Neural progenitor cell (in vitro differentiated cells): ENCODE measurements at regions not wholly inside any gene's neighbourhood (a gene's known extent, or its start where the extent isn't known, plus 50 kb on each side); places are given as distances from the start of the nearest gene placed in this dataset.
A peak's percentile ranks its signal among the peaks of the same experiment; 100 is the strongest.

Experiments
- DNase-seq: peaks from one replicate; pipeline ENCODE4 v3.0.0-alpha.2; 2016; ENCODE audit warnings: low spot score
- H2AFZ ChIP-seq: fragments of 200-600 bp; sonication (generic); replicated peaks from 2 replicates; pipeline ENCODE4 v1.6.1; 2016; ENCODE audit warnings: antibody characterized with exemption
- H3F3A ChIP-seq: fragments of 200-600 bp; sonication (generic); 2 replicates; pipeline ENCODE4 v1.6.1; 2016; ENCODE audit warnings: antibody characterized with exemption, low read depth
- H3K27ac ChIP-seq: fragments of 200-600 bp; sonication (generic); 2 replicates; pipeline ENCODE4 v1.5.1; 2016; ENCODE audit warnings: mild to moderate bottlenecking
- H3K27me3 ChIP-seq: fragments of 200-600 bp; sonication (generic); 2 replicates; pipeline ENCODE4 v1.6.1; 2016; ENCODE audit warnings: mild to moderate bottlenecking, moderate library complexity
- H3K36me3 ChIP-seq: fragments of 200-600 bp; sonication (generic); 2 replicates; pipeline ENCODE4 v1.5.1; 2016
- H3K4me1 ChIP-seq: fragments of 200-600 bp; sonication (generic); 2 replicates; pipeline ENCODE4 v1.6.1; 2016; ENCODE audit warnings: mixed run types
- H3K4me2 ChIP-seq: fragments of 200-600 bp; sonication (generic); 2 replicates; pipeline ENCODE4 v1.6.1; 2016
- H3K4me3 ChIP-seq: fragments of 200-600 bp; sonication (generic); 2 replicates; pipeline ENCODE4 v1.5.1; 2016
- H3K79me2 ChIP-seq: fragments of 200-600 bp; sonication (generic); 2 replicates; pipeline ENCODE4 v1.6.1; 2016; ENCODE audit warnings: low read depth
- H3K9ac ChIP-seq: fragments of 200-600 bp; sonication (generic); 2 replicates; pipeline ENCODE4 v1.6.1; 2016
- H3K9me3 ChIP-seq: fragments of 200-600 bp; sonication (generic); 2 replicates; pipeline ENCODE4 v1.5.1; 2016; ENCODE audit warnings: low read depth
- H4K20me1 ChIP-seq: fragments of 200-600 bp; sonication (generic); 2 replicates; pipeline ENCODE4 v1.6.1; 2016; ENCODE audit warnings: low read depth
- H3K27ac Mint-ChIP-seq: 3 replicates; pipeline ENCODE4 v1.8.0; 2021; ENCODE audit warnings: mixed read lengths
- H3K27me3 Mint-ChIP-seq: 2 replicates; pipeline ENCODE4 v1.8.0; 2022; ENCODE audit warnings: low read depth, mild to moderate bottlenecking, inconsistent platforms, moderate library complexity, mixed read lengths; ENCODE audit not compliant: insufficient read depth
- H3K36me3 Mint-ChIP-seq: 3 replicates; pipeline ENCODE4 v1.8.0; 2021; ENCODE audit warnings: mixed read lengths
- H3K4me1 Mint-ChIP-seq: 3 replicates; pipeline ENCODE4 v1.8.0; 2021; ENCODE audit warnings: mixed read lengths
- H3K4me3 Mint-ChIP-seq: 3 replicates; pipeline ENCODE4 v1.8.0; 2021; ENCODE audit warnings: mild to moderate bottlenecking, moderate library complexity, mixed read lengths
- H3K9me3 Mint-ChIP-seq: 3 replicates; pipeline ENCODE4 v1.8.0; 2020; ENCODE audit warnings: mixed read lengths
- EZH2 ChIP-seq: fragments of 200-600 bp; sonication (generic); IDR thresholded peaks from 2 replicates; pipeline ENCODE4 v1.6.1; 2017; ENCODE audit warnings: antibody characterized with exemption, mild to moderate bottlenecking, moderate library complexity
- EZH2phosphoT487 ChIP-seq: fragments of 200-600 bp; sonication (generic); IDR thresholded peaks from 2 replicates; pipeline ENCODE4 v1.6.1; 2017; ENCODE audit warnings: antibody characterized with exemption
- TF ChIP-seq, protein P1 (sequence below): fragments of 200-600 bp; sonication (generic); IDR thresholded peaks from 2 replicates; pipeline ENCODE4 v1.5.1; 2017; ENCODE audit warnings: antibody characterized with exemption, mild to moderate bottlenecking

DNA sequence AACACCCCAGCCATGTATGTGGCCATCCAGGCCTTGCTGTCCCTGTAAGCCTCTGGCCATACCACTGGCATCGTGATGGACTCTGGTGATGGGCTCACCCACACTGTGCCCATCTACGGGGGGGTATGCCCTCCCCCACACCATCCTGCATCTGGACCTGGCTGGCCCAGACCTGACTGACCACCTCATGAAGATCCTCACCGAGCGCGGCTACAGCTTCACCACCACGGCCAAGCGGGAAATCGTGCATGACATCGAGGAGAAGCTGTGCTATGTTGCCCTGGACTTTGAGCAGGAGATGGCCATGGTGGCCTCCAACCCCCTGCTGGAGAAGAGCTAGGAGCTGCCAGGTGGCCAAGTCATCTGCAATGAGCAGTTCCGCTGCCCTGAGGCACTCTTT, 80.4 kb upstream of the ZCCHC2 start:
- no peak overlapping the region for H2AFZ ChIP-seq
- no peak overlapping the region for H3K4me3 ChIP-seq
- H3K4me1 Mint-ChIP-seq, result peaks cover 12% of the 10 kb centered on the region
- no peaks in the 10 kb centered on the region for H3K36me3 ChIP-seq
- H3K4me3 Mint-ChIP-seq, result no peak overlapping the region
- no peak overlapping the region for H3K4me2 ChIP-seq
- no peak overlapping the region for H3K9ac ChIP-seq
- no peaks in the 10 kb centered on the region for H4K20me1 ChIP-seq
- DNase-seq, result no peak
- H3K36me3 Mint-ChIP-seq, result no peaks in the 10 kb centered on the region
- no peak overlapping the region for H3K27ac ChIP-seq
- H3K4me1 ChIP-seq, result no peaks in the 10 kb centered on the region
- no peaks in the 10 kb centered on the region for H3K79me2 ChIP-seq
- H3F3A ChIP-seq, result no peaks in the 10 kb centered on the region
- H3K27me3 ChIP-seq, result no peaks in the 10 kb centered on the region
- H3K9me3 Mint-ChIP-seq, result peaks cover 3% of the 10 kb centered on the region
- H3K27me3 Mint-ChIP-seq, result peaks cover 8% of the 10 kb centered on the region
- H3K27ac Mint-ChIP-seq, result no peak overlapping the region
- TF ChIP-seq, protein P1, sequence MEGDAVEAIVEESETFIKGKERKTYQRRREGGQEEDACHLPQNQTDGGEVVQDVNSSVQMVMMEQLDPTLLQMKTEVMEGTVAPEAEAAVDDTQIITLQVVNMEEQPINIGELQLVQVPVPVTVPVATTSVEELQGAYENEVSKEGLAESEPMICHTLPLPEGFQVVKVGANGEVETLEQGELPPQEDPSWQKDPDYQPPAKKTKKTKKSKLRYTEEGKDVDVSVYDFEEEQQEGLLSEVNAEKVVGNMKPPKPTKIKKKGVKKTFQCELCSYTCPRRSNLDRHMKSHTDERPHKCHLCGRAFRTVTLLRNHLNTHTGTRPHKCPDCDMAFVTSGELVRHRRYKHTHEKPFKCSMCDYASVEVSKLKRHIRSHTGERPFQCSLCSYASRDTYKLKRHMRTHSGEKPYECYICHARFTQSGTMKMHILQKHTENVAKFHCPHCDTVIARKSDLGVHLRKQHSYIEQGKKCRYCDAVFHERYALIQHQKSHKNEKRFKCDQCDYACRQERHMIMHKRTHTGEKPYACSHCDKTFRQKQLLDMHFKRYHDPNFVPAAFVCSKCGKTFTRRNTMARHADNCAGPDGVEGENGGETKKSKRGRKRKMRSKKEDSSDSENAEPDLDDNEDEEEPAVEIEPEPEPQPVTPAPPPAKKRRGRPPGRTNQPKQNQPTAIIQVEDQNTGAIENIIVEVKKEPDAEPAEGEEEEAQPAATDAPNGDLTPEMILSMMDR, result no peak
- TF ChIP-seq EZH2phosphoT487 (no peak), EZH2 (no peak)
- H3K9me3 ChIP-seq, result no peaks in the 10 kb centered on the region

DNA sequence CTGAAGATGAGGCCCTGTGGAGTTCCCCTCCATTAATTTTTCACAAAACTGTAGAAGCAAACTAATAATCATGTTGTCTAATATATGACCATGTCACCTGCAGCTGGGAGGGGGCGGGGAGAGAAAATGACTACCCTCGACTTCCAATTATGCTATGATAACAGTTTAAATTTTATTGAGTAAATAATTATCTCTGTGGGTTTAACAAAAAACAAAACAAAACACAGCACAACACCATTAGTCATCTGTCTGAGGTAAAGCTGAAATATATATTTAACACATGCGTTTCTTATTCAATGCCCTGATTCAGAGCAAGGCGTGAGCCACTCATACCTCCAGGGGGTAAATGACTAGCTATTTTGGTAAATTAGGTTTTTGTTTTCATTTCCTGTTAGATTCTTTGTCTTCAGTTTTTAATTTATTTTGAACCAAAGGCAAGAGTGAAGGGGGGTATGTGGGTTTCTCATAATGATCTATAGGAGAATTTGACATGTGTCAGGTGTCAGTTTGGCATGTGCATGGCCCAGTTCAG, 77.4 kb upstream of the ZCCHC2 start:
- H3F3A ChIP-seq, result no peaks in the 10 kb centered on the region
- no peak overlapping the region for H2AFZ ChIP-seq
- no peak overlapping the region for H3K4me3 Mint-ChIP-seq
- no peak overlapping the region for H3K4me2 ChIP-seq
- H3K36me3 Mint-ChIP-seq, result no peaks in the 10 kb centered on the region
- peak overlapping the region; percentile 5 for H3K27ac Mint-ChIP-seq
- H3K36me3 ChIP-seq, result no peaks in the 10 kb centered on the region
- no peaks in the 10 kb centered on the region for H3K9me3 ChIP-seq
- H3K9ac ChIP-seq, result no peak overlapping the region
- peaks cover 5% of the 10 kb centered on the region for H3K27me3 Mint-ChIP-seq
- peaks cover 4% of the 10 kb centered on the region for H3K4me1 Mint-ChIP-seq
- no peaks in the 10 kb centered on the region for H4K20me1 ChIP-seq
- no peak for TF ChIP-seq EZH2phosphoT487
- no peaks in the 10 kb centered on the region for H3K79me2 ChIP-seq
- no peaks in the 10 kb centered on the region for H3K27me3 ChIP-seq
- no peak overlapping the region for H3K4me3 ChIP-seq
- no peaks in the 10 kb centered on the region for H3K4me1 ChIP-seq
- H3K27ac ChIP-seq, result no peak overlapping the region
- DNase-seq, result no peak
- H3K9me3 Mint-ChIP-seq, result peaks cover 5% of the 10 kb centered on the region

DNA sequence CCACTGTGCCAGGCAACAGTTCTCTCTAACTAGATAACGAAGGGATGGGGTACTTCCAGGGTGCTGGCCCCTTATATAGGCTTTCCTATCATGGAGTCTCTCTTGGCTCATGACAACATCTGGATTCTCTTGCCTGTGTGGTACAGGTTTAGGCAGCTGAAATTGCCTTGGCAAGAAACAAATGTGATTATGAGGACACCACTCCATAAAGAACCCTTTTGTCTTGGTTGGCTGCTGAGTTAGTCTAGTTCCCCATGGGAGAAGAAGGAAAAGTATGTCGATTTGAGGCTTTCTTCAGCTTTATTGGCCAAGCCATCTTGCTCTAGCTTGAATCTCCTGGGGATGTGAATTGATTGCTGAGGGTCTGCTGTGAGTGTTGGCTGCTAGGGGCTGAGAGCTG, 76.3 kb upstream of the ZCCHC2 start:
- Histone ChIP-seq H3K4me2 (no peak overlapping the region), H3K79me2 (no peaks in the 10 kb centered on the region), H3K27me3 (no peaks in the 10 kb centered on the region), H4K20me1 (no peaks in the 10 kb centered on the region), H3F3A (no peaks in the 10 kb centered on the region), H2AFZ (no peak overlapping the region), H3K4me1 (no peaks in the 10 kb centered on the region), H3K27ac (no peak overlapping the region), H3K4me3 (no peak overlapping the region), H3K36me3 (no peaks in the 10 kb centered on the region), H3K9me3 (no peaks in the 10 kb centered on the region), H3K9ac (no peak overlapping the region)
- TF ChIP-seq, protein P1, result no peak
- no peak for TF ChIP-seq EZH2phosphoT487
- no peak for TF ChIP-seq EZH2
- H3K27ac Mint-ChIP-seq, result no peak overlapping the region
- no peak for DNase-seq
- H3K9me3 Mint-ChIP-seq, result peaks cover 5% of the 10 kb centered on the region
- peaks cover 4% of the 10 kb centered on the region for H3K4me1 Mint-ChIP-seq
- peaks cover 10% of the 10 kb centered on the region for H3K27me3 Mint-ChIP-seq
- no peaks in the 10 kb centered on the region for H3K36me3 Mint-ChIP-seq
- H3K4me3 Mint-ChIP-seq, result no peak overlapping the region

DNA sequence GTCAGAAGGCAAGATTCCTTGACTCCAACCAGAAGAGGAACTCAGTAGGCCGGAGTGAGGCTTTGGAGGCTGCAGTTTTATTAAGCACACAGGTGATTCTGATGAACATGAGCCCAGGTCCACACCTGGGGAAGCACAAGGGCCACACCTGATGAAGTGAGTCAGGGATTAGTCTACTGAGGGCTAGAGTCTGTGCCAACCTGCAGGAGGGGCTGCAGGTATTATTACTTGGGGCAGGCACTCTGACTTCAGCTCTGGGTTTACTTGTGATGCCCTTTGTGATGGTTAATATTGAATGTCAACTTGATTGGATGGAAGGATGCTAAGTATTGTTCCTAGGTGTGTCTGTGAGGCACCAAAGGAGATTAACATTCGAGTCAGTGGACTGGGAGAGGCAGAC, 75.2 kb upstream of the ZCCHC2 start:
- no peak overlapping the region for H3K27ac Mint-ChIP-seq
- H3K4me1 Mint-ChIP-seq, result peaks cover 4% of the 10 kb centered on the region
- Histone ChIP-seq H2AFZ (no peak overlapping the region), H3K4me2 (no peak overlapping the region), H3K4me3 (no peak overlapping the region), H3K9me3 (no peaks in the 10 kb centered on the region), H3K9ac (no peak overlapping the region), H3K27ac (no peak overlapping the region), H3F3A (no peaks in the 10 kb centered on the region), H4K20me1 (no peaks in the 10 kb centered on the region), H3K4me1 (no peaks in the 10 kb centered on the region), H3K79me2 (no peaks in the 10 kb centered on the region), H3K36me3 (no peaks in the 10 kb centered on the region), H3K27me3 (no peaks in the 10 kb centered on the region)
- peaks cover 10% of the 10 kb centered on the region for H3K27me3 Mint-ChIP-seq
- no peak for TF ChIP-seq EZH2phosphoT487
- TF ChIP-seq, protein P1, result no peak
- TF ChIP-seq EZH2, result no peak
- H3K36me3 Mint-ChIP-seq, result no peaks in the 10 kb centered on the region
- peaks cover 5% of the 10 kb centered on the region for H3K9me3 Mint-ChIP-seq
- no peak overlapping the region for H3K4me3 Mint-ChIP-seq
- DNase-seq, result no peak
